Spleen (tissue), 11 donors: ENCODE measurements at regions not wholly inside any gene's neighbourhood (a gene's known extent, or its start where the extent isn't known, plus 50 kb on each side); places are given as distances from the start of the nearest gene placed in this dataset.

Experiments
- DNase-seq: peaks from one replicate; pipeline ENCODE4 v3.0.0-alpha.2; 2020
- H3K27ac ChIP-seq, 8 donors: fragments of 200-600 bp; sonication (generic) in 7 of 8; 1 replicate in 4 of 8; 2 replicates in 4 of 8; pipeline versions ENCODE4 v1.5.0 to v1.8.0; 2016 to 2021; ENCODE audit warnings: inconsistent platforms in 4 of 8, mild to moderate bottlenecking in 4 of 8, moderate library complexity in 1 of 8
- H3K27me3 ChIP-seq, 7 donors: fragments of 200-600 bp; sonication (generic) in 6 of 7; replicated peaks in 1 of 7; 1 replicate in 4 of 7; 2 replicates in 3 of 7; pipeline versions ENCODE4 v1.5.0 to v1.8.0; 2016 to 2021; ENCODE audit warnings: inconsistent platforms in 3 of 7, mild to moderate bottlenecking in 1 of 7
- H3K36me3 ChIP-seq, 6 donors: fragments of 200-600 bp; sonication (generic) in 5 of 6; 1 replicate in 4 of 6; 2 replicates in 2 of 6; pipeline versions ENCODE4 v1.5.0 to v1.8.0; 2016 to 2021; ENCODE audit warnings: inconsistent platforms in 2 of 6
- H3K4me1 ChIP-seq, 6 donors: fragments of 200-600 bp; sonication (generic) in 5 of 6; 1 replicate in 3 of 6; 2 replicates in 3 of 6; pipeline versions ENCODE4 v1.5.0 to v1.8.0; 2016 to 2021; ENCODE audit warnings: inconsistent platforms in 3 of 6
- H3K4me3 ChIP-seq, 8 donors: fragments of 200-600 bp; sonication (generic) in 7 of 8; 1 replicate in 4 of 8; 2 replicates in 4 of 8; pipeline versions ENCODE4 v1.5.0 to v1.8.0; 2016 to 2021; ENCODE audit warnings: inconsistent platforms in 4 of 8, mild to moderate bottlenecking in 4 of 8, moderate library complexity in 2 of 8
- H3K9me3 ChIP-seq, 8 donors: fragments of 200-600 bp; sonication (generic) in 7 of 8; 1 replicate in 4 of 8; 2 replicates in 4 of 8; pipeline versions ENCODE4 v1.5.0 to v1.8.0; 2016 to 2021; ENCODE audit warnings: inconsistent platforms in 4 of 8
- POLR2A ChIP-seq, 3 donors: fragments of 450-650 bp; IDR thresholded peaks; one replicate each; pipeline ENCODE4 v1.5.1; 2017; ENCODE audit warnings: antibody characterized with exemption in 3 of 3, mild to moderate bottlenecking in 1 of 3
- POLR2AphosphoS5 ChIP-seq, 3 donors: sonication (generic); formaldehyde crosslinking; IDR thresholded peaks; one replicate each; pipeline ENCODE4 v1.5.1; 2017; ENCODE audit warnings: antibody characterized with exemption in 3 of 3
- WGBS, 5 donors: extraction: QIAGEN DNeasy Blood & Tissue Kit in 3 of 5; methylation state at CpG; one replicate each; pipeline versions ENCODE4 v1.1.5 to v1.1.7; 2013 to 2018; 5-methylcytosine and 5-hydroxymethylcytosine counted together
- intact Hi-C: fragments of 100-400 bp; cut with DNase I; formaldehyde crosslinking; loops from one replicate; pipeline ENCODE4 v1.15.0; 2023; ENCODE audit warnings: low total_unique reads
- TF ChIP-seq, protein P1 (sequence below), 11 experiments: fragments of 200-600 bp in 7 of 11; fragments of 450-650 bp in 4 of 11; sonication (generic) in 4 of 11; IDR thresholded peaks in 8 of 11; conservative IDR thresholded peaks in 3 of 11; 1 replicate in 7 of 11; 2 replicates in 4 of 11; pipeline versions ENCODE4 v1.4.0 to v1.8.0; 2016 to 2021; ENCODE audit warnings: antibody characterized with exemption in 11 of 11, inconsistent platforms in 4 of 11, mild to moderate bottlenecking in 1 of 11
- donor health status: healthy with polysubstance abuse.
- donor health status: DM: no; HTN: no; CAD: no; lungs with moderate emphysema.
- donor health status: DM: no; HTN: no; CAD: no.
- donor health status: Bipolar disorder and iron deficiency.
- donor health status: healthy.
- donor health status: DM: no; HTN: no; CAD: no.
- donor health status: DM: yes; HTN: yes; CAD: no.

DNA sequence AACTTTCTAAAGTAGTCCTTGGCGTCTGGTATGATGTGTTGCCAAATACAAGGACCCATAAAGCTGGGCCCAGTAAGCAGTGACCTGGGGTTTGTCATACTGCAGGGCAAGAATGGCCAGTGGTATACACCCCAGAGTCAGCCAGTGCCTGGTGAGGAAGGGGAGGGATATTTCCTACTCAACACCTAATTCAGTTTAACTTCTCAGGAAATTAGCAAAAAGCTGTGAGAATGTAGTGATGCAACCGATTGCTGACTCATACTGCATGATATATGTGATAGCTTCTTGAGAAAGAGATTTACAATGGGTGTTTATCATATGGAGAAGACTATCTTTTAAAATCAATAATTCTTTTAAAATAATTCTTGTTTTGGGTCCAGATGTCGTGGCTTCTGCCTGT is 889.3 kb upstream of the CELF2 start:
- Histone ChIP-seq H3K4me1 (no peaks in the 10 kb centered on the region), H3K36me3 (no peaks in the 10 kb centered on the region), H3K27ac (no peak overlapping the region), H3K9me3 (peaks cover 0 to under 1% (median 0%) of the 10 kb centered on the region in 8 donors), H3K4me3 (no peak overlapping the region), H3K27me3 (no peaks in the 10 kb centered on the region)
- WGBS, 5 donors, result 64 to 88% (median 72%) methylated on average over 3 of the region's 3 CpGs
- no peak for DNase-seq
- intact Hi-C loops, result no loop called here
- TF ChIP-seq, protein P1, sequence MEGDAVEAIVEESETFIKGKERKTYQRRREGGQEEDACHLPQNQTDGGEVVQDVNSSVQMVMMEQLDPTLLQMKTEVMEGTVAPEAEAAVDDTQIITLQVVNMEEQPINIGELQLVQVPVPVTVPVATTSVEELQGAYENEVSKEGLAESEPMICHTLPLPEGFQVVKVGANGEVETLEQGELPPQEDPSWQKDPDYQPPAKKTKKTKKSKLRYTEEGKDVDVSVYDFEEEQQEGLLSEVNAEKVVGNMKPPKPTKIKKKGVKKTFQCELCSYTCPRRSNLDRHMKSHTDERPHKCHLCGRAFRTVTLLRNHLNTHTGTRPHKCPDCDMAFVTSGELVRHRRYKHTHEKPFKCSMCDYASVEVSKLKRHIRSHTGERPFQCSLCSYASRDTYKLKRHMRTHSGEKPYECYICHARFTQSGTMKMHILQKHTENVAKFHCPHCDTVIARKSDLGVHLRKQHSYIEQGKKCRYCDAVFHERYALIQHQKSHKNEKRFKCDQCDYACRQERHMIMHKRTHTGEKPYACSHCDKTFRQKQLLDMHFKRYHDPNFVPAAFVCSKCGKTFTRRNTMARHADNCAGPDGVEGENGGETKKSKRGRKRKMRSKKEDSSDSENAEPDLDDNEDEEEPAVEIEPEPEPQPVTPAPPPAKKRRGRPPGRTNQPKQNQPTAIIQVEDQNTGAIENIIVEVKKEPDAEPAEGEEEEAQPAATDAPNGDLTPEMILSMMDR (IDR thresholded peaks at IDR 0.05 in 8 of 11, conservative IDR thresholded peaks at IDR 0.05 in 3 of 11), result no peak
- TF ChIP-seq POLR2A (IDR thresholded peaks at IDR 0.05) (no peak), POLR2AphosphoS5 (IDR thresholded peaks at IDR 0.05) (no peak)

DNA sequence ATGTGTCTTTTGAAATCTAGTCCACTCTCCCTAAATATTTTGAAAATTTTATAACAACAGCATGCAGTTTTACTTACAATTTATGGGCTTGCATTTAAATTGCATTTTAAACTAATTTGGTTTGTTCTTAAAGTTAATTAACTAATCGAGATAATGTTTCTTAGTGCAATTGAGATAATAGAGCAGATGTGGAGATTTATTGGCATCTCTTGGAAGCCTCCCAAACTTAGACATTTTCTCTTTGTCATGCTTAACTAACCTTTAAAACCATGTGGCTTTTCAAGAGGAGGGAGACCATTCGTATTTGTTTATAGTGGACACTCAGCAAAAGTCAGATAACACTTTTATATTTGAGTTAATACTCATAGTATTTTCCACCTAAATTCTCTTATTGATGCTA is 887.0 kb upstream of the CELF2 start:
- H3K9me3 ChIP-seq, result no peaks in the 10 kb centered on the region
- TF ChIP-seq POLR2A (IDR thresholded peaks at IDR 0.05), result no peak
- TF ChIP-seq, protein P1 (IDR thresholded peaks at IDR 0.05 in 8 of 11, conservative IDR thresholded peaks at IDR 0.05 in 3 of 11), result no peak
- no peak for TF ChIP-seq POLR2AphosphoS5 (IDR thresholded peaks at IDR 0.05)
- no peaks in the 10 kb centered on the region for H3K36me3 ChIP-seq
- WGBS, 5 donors, result 58 to 86% (median 73%) methylated on average over 2 of the region's 2 CpGs
- intact Hi-C loops, result no loop called here
- no peak for DNase-seq
- H3K4me1 ChIP-seq, result no peaks in the 10 kb centered on the region
- H3K27me3 ChIP-seq, result no peaks in the 10 kb centered on the region
- H3K4me3 ChIP-seq, result no peak overlapping the region
- H3K27ac ChIP-seq, result no peak overlapping the region

DNA sequence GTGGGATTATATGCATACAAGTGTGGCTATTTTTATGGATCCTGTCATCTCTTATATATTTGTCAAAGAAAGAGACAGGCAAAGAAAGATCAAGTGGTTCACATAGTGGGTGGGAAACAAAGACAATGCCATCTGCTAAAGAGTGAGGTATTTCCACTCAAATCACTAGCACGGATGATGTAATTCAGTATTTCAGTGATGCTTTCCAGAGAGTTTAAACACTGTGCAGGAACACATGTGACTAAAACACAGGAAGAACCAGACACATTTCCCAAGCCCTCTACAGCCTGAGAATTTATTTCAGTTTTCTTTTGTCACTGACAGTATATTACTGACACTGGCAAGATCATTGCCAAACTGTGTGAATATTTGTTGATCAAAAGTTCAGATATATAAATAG is 885.7 kb upstream of the CELF2 start:
- WGBS, 5 donors, result 39 to 62% (median 46%) methylated on average over 1 of the region's 1 CpG
- H3K27me3 ChIP-seq, result no peaks in the 10 kb centered on the region
- H3K4me1 ChIP-seq, result no peaks in the 10 kb centered on the region
- no peak overlapping the region for H3K27ac ChIP-seq
- H3K4me3 ChIP-seq, result no peak overlapping the region
- H3K9me3 ChIP-seq, result no peaks in the 10 kb centered on the region
- TF ChIP-seq, protein P1 (IDR thresholded peaks at IDR 0.05 in 8 of 11, conservative IDR thresholded peaks at IDR 0.05 in 3 of 11), result no peak
- TF ChIP-seq POLR2AphosphoS5 (IDR thresholded peaks at IDR 0.05) (no peak), POLR2A (IDR thresholded peaks at IDR 0.05) (no peak)
- intact Hi-C loops, result no loop called here
- DNase-seq, result no peak
- H3K36me3 ChIP-seq, result no peaks in the 10 kb centered on the region

DNA sequence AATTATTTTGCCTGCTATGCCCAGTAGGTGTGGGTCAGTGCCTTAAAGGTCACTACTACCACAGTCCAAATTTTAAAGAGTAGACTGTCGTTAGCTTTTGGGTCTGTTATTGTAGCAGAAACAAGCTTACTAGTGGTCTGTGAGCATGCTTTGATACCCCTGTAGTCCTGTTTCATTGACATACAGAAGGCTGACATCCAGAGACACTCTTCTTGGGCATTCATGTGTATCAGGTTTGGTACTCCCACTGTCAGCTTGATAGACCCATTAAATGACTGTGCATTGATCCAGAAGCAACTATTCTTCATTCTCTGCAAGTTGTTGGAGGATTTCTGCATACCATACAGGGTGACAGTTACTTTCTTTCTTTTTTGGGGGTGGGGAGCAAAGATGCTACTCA is 884.4 kb upstream of the CELF2 start:
- Histone ChIP-seq H3K4me1 (peaks cover 0 to 3% (median 0%) of the 10 kb centered on the region in 6 donors), H3K36me3 (no peaks in the 10 kb centered on the region), H3K9me3 (no peaks in the 10 kb centered on the region), H3K27me3 (no peaks in the 10 kb centered on the region), H3K27ac (no peak overlapping the region), H3K4me3 (no peak overlapping the region)
- no peak for DNase-seq
- intact Hi-C loops, result no loop called here
- no peak for TF ChIP-seq POLR2AphosphoS5 (IDR thresholded peaks at IDR 0.05)
- TF ChIP-seq, protein P1 (IDR thresholded peaks at IDR 0.05 in 8 of 11, conservative IDR thresholded peaks at IDR 0.05 in 3 of 11), result no peak
- WGBS, 5 donors, result 67 to 100% (median 84%) methylated on average over 1 of the region's 1 CpG
